ENCODE measurements at regions not wholly inside any gene's neighbourhood (a gene's known extent, or its start where the extent isn't known, plus 50 kb on each side); places are given as distances from the start of the nearest gene placed in this dataset.

DNA sequence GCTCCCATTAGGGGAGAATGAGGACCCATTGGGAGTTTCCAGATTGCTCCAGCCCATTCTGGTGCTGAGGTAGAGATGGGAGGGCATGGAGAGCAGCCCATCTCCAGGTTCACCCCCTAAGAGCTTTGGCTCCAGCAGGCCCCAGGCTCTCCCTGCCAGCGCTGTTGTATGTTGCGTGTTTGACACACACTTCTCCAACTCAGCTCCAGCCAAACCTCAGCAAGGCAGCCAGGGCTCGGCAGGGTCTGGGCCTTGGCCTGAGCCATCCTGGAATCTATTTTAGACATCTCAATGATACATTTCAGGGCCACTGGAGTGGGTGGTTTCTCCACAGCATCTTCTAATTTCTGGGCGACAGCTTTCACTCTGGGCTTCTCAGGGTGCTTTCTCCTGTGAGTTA lies 117.0 kb downstream of the NAV1 start:
- Mint-ChIP-seq H3K4me3 (no peak overlapping the region), H3K4me1 (ENCODE audit: low read depth) (no peaks in the 10 kb centered on the region), H3K27ac (no peak overlapping the region), H3K27me3 (ENCODE audit: low read depth) (peaks cover 7% of the 10 kb centered on the region), H3K9me3 (no peaks in the 10 kb centered on the region), H3K36me3 (ENCODE audit: low read depth) (no peaks in the 10 kb centered on the region)
- CTCF ChIA-PET, result no interaction called here
- no peak for DNase-seq
- intact Hi-C loops (cut with micrococcal nuclease), result no loop called here

DNA sequence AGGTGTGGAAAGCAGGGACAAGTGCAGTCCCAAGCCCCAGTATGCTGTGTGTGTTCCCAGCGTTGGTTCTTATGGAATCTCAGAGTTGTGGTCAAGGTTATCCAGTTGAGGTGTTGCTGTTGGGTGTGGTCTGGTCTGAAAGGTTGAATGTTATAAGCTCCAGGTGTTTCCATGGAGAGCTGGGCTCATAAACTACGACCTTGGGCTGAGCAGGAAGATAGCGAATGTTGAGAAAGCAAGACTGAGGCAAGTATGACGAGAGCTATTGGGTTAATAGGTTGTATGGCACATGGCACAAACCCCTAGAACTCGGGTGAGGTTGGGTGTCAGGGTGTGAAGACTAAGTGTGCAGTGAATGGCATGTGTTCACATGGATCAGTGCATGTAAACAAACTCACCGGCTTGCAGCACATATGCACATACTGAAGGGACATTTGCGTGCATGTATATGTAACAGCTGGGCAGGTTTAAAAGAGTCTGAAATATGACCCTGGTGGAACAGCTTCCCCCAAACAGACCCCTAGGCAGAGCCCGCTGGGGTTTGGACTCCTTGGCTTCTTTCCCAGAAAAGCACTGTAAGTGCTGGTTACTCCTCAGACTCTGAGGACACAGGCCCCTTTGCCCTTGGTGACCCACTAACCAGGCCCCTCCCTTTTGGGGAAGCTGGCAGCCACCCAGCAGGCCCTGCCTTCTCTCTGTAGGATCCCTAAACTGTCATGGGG lies 117.5 kb downstream of the NAV1 start:
- Mint-ChIP-seq H3K36me3 (ENCODE audit: low read depth) (no peaks in the 10 kb centered on the region), H3K27ac (no peak overlapping the region), H3K27me3 (ENCODE audit: low read depth) (peaks cover 5% of the 10 kb centered on the region), H3K4me3 (no peak overlapping the region), H3K9me3 (no peaks in the 10 kb centered on the region), H3K4me1 (ENCODE audit: low read depth) (no peaks in the 10 kb centered on the region)
- intact Hi-C loops (cut with micrococcal nuclease), result no loop called here
- DNase-seq, result no peak
- CTCF ChIA-PET, result no interaction called here

DNA sequence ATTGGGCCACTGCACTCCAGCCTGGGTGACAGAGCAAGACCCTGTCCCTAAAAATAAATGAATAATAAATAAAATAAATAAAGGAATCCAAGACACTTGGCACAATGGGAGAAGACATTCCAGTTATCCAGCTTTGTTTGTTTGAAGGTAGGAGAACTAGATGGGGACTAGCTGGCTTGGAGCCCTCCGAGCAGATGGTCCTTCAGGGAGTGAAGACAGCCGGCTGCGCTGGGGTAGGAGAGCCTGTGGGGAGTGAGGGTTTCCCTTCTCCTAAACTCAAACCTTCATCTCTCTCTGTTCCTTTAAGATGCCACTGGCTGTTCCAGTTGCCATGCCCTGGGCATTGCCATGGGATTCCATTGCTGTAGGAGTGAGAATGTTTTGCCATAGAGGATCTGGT lies 120.6 kb downstream of the NAV1 start:
- intact Hi-C loops (cut with micrococcal nuclease), result no loop called here
- CTCF ChIA-PET, result no interaction called here

DNA sequence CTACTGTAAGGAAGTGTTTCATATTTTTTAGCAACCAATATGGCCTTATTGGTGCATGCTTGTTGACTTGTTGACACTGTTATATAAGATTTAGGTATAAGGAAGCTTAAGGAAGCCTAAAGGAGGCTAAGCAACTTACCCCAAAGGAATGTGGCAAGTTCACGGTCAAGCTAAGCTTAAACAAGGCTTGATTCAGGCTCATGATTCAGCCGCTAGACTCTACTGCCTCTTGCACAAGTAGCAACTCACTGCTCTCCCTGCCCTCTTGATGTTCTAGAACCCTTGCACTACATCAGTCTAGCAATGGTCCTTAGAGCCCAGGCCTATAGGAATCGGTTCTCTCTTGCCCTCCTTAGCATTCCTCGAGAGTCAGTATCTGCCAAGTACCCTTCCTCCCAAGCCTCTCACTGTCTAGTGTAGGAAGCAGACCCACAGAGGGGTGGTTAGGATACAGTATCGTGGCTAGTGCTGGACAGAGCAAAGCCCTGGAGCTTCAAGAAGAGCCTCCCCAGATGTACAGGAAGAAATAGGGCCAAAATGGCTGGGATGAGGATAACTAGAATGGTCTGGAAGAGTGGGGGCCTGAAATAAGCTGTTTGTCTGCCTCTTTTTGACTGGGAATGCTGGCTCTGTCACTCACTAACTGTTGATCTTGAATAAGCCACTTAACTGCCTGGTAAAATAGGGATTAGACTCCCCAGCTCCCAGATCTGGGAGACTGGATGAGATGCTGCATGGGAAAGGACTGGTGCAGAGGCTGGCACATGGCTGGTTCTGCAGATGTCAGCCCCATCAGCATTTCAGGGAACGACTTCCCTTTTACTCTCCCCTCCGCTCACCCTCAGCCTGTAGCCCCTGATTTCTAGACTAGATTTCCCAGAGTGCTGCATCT lies 122.2 kb downstream of the NAV1 start:
- CTCF ChIA-PET, result no interaction called here
- intact Hi-C loops (cut with micrococcal nuclease), result no loop called here
- Mint-ChIP-seq H3K27me3 (ENCODE audit: low read depth) (no peaks in the 10 kb centered on the region), H3K9me3 (no peaks in the 10 kb centered on the region), H3K4me1 (ENCODE audit: low read depth) (no peaks in the 10 kb centered on the region), H3K27ac (no peak overlapping the region), H3K4me3 (no peak overlapping the region), H3K36me3 (ENCODE audit: low read depth) (no peaks in the 10 kb centered on the region)
- no peak for DNase-seq

More for the DNA sequence above, 120.6 kb downstream of the NAV1 start:
- Mint-ChIP-seq H3K9me3 (no peaks in the 10 kb centered on the region), H3K36me3 (ENCODE audit: low read depth) (no peaks in the 10 kb centered on the region), H3K27ac (no peak overlapping the region), H3K27me3 (ENCODE audit: low read depth) (no peaks in the 10 kb centered on the region), H3K4me3 (no peak overlapping the region), H3K4me1 (ENCODE audit: low read depth) (no peaks in the 10 kb centered on the region)
- DNase-seq, result no peak

DNA sequence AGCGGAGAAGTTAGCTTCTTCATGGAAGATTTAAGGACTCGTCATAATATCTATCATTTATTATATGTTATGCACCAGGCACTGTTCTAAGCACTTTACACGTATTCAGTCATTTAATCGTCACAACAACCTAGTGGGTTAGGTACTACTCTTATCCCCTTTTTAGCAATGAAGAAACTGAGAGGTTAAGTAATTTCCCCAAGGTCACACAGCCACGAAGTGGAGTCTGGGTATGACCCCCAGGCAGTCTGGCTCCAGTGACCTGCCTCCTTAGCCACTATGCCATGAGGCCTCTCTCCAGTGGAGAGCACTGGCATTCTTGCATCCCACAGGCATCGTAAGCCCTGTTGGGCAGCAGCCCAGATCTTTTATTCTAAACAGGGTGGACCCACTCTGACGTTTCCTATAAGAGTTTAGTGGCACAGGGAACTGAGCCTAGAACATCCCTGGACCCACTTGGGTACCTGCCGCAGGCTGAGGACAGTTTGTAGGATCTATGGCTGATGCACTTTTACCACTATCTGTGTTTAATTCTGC lies 123.0 kb downstream of the NAV1 start:
- Mint-ChIP-seq H3K4me3 (no peak overlapping the region), H3K4me1 (ENCODE audit: low read depth) (no peaks in the 10 kb centered on the region), H3K27ac (no peak overlapping the region), H3K27me3 (ENCODE audit: low read depth) (no peaks in the 10 kb centered on the region), H3K9me3 (no peaks in the 10 kb centered on the region), H3K36me3 (ENCODE audit: low read depth) (no peaks in the 10 kb centered on the region)
- no peak for DNase-seq
- intact Hi-C loops (cut with micrococcal nuclease), result no loop called here
- CTCF ChIA-PET, result no interaction called here

DNA sequence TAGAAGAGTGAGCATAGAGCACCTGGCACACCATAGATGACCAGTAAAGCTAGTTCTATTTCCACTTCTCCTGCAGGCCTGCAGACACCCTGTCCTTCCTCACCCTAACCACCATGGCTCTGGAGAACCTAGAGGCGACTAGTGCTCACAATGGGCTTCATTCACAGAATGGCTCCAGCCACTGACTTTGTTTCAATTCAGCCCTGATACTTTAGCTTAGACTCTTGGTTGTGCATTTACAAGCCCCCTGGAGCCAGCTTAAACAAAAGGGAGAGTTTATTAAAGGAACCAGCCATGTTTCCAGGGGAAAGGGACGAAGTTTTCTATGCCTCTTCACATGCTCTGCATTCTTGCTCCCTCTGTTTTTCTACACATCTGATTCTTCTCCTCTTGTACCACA lies 123.7 kb downstream of the NAV1 start:
- Mint-ChIP-seq H3K4me3 (no peak overlapping the region), H3K27me3 (ENCODE audit: low read depth) (no peaks in the 10 kb centered on the region), H3K9me3 (no peaks in the 10 kb centered on the region), H3K27ac (no peak overlapping the region), H3K36me3 (ENCODE audit: low read depth) (no peaks in the 10 kb centered on the region), H3K4me1 (ENCODE audit: low read depth) (no peaks in the 10 kb centered on the region)
- CTCF ChIA-PET, result no interaction called here
- no peak for DNase-seq
- intact Hi-C loops (cut with micrococcal nuclease), result no loop called here

DNA sequence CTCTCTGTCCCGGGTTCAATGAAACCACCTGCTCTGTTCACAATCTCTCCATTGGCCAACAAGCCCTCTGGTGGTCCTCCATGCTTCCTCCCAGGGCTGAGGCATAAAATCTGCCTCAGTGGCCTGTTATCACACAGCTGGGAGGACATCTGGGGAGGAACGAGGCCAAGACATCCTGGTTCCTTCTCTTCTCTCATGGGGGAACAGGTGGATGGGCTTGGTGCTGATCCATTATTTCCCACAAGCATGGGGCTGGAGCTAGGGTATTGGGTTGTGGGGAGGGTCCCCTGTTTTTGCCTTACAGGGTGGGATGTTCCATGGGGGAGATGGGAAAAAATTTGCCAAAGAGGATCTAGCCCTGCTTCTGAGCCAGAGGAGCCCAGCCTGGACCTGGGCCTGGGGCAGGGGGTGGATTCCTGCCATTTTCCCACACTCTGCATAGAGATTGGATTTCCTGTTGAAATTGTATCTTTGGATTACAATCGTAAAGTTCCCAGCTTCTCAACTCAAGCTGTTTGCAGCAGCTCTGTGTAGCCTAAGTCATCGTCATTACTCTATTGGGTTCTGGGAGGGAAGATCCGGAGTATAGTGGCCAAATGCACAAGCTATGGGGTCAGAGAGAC lies 124.7 kb downstream of the NAV1 start:
- Mint-ChIP-seq H3K27ac (no peak overlapping the region), H3K36me3 (ENCODE audit: low read depth) (no peaks in the 10 kb centered on the region), H3K4me1 (ENCODE audit: low read depth) (no peaks in the 10 kb centered on the region), H3K9me3 (no peaks in the 10 kb centered on the region), H3K27me3 (ENCODE audit: low read depth) (no peaks in the 10 kb centered on the region), H3K4me3 (no peak overlapping the region)
- DNase-seq, result no peak
- intact Hi-C loops (cut with micrococcal nuclease), result no loop called here
- CTCF ChIA-PET, result no interaction called here

DNA sequence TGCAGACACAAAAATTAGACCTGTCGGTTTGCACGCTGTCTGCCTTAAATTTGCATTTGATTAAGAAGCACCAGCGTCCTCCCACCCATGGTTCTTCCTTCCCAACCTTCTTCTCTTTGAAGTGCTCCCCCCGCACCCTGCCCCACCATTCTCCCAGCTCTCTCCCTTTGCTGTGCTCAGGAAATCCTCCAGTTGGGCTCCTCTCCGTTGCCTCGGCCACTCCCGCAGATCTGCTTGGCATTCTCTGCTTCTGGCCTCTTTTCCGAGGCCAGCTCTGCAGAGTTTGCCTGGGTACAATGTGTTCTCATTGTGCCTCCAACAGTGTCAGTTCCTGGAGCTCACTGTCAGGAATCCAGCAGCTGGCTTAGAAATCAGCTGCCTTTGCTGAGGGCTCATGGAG lies 126.1 kb downstream of the NAV1 start:
- Mint-ChIP-seq H3K36me3 (ENCODE audit: low read depth) (no peaks in the 10 kb centered on the region), H3K4me1 (ENCODE audit: low read depth) (no peaks in the 10 kb centered on the region), H3K27ac (no peak overlapping the region), H3K4me3 (no peak overlapping the region), H3K9me3 (no peaks in the 10 kb centered on the region), H3K27me3 (ENCODE audit: low read depth) (no peaks in the 10 kb centered on the region)
- CTCF ChIA-PET, result no interaction called here
- intact Hi-C loops (cut with micrococcal nuclease), result no loop called here
- no peak for DNase-seq

DNA sequence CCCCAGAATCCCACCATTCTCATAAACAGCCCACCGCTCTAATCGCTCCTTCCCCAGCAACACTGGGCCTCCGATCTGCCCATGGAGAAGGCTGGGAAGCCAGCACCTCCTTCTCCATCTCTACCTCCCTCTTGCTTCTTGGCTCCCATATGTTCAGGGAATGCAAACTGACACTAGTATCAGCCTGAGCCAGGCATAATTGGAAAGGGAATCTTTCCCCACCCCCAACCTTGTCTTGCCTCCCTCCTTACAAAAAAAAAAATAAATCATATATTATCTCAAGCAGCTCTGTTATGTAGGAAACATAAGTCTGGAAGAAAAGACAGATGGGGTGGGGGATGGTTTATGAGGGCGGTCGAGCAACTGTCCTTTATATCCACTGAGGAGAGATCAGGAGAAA lies 127.2 kb downstream of the NAV1 start:
- DNase-seq, result no peak
- Mint-ChIP-seq H3K4me1 (ENCODE audit: low read depth) (no peaks in the 10 kb centered on the region), H3K4me3 (no peak overlapping the region), H3K9me3 (no peaks in the 10 kb centered on the region), H3K27me3 (ENCODE audit: low read depth) (no peaks in the 10 kb centered on the region), H3K36me3 (ENCODE audit: low read depth) (no peaks in the 10 kb centered on the region), H3K27ac (no peak overlapping the region)
- intact Hi-C loops (cut with micrococcal nuclease), result no loop called here
- CTCF ChIA-PET, result no interaction called here

DNA sequence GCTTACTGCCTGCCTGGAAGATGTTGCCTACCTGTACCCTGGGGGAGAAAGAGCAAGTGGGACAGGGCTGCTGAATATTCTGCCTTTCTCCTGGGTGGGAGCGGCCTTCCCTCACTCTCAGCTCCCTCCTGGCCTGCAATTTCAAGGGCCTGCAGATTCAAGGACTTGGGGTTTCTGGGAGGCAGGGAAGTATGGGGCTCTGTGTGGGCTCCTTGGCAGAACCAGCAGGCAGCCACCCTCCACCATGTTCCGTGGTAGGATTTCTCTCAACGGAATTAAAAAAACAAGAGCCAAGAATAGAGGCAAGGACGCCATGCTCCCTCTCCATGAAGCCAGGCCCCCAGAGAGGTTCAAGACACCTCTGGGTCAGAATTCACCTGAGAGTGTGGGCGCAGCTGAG lies 127.7 kb downstream of the NAV1 start:
- intact Hi-C loops (cut with micrococcal nuclease), result no loop called here
- CTCF ChIA-PET, result no interaction called here
- no peak for DNase-seq

DNA sequence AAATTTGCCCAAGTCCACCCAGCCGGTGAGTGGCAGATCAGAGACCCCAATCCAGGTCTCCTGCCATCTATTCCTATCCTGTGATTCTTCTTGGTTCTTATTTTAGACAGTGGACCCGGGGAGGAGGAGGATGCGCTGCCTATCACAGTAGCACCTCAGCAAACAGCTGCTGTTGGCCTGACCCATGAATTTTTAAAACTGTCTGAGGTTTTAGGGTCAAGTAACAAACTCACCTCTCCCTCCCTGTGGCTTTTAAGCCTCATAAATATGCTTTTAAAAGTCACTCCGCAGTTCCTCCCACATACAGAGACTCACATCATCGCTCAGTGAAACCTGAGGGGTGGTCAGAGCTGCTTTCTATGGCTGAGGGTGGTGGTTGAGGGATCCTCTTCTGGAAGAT lies 128.6 kb downstream of the NAV1 start:
- CTCF ChIA-PET, result interaction anchor here (1.1 kb wide), 1 partner anchor 106 kb away, joined by 4 read pairs; no protein-coding TSS in a partner anchor
- Mint-ChIP-seq H3K4me1 (ENCODE audit: low read depth) (no peaks in the 10 kb centered on the region), H3K27ac (no peak overlapping the region), H3K27me3 (ENCODE audit: low read depth) (no peaks in the 10 kb centered on the region), H3K9me3 (no peaks in the 10 kb centered on the region), H3K36me3 (ENCODE audit: low read depth) (no peaks in the 10 kb centered on the region), H3K4me3 (no peak overlapping the region)
- DNase-seq, result no peak
- intact Hi-C loops (cut with micrococcal nuclease), result no loop called here

More for the DNA sequence above, 127.7 kb downstream of the NAV1 start:
- Mint-ChIP-seq H3K9me3 (no peaks in the 10 kb centered on the region), H3K36me3 (ENCODE audit: low read depth) (no peaks in the 10 kb centered on the region), H3K4me1 (ENCODE audit: low read depth) (no peaks in the 10 kb centered on the region), H3K4me3 (no peak overlapping the region), H3K27ac (no peak overlapping the region), H3K27me3 (ENCODE audit: low read depth) (no peaks in the 10 kb centered on the region)

DNA sequence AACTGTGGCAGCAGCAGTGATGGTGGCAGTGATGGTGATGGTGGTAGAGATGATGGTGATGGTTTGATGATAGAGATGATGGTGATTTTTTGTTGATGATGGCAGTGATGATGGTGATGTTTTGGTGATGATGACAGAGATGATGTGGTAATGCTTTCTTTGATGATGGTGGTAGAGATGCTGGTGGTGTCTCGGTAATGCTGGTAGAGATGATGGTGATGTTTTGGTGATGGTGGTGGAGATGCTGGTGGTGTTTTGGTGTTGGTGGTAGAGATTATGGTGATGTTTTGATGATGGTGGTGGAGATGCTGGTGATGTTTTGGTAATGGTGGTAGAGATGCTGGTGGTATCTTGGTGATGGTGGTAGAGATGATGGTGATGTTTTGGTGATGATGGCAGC lies 131.6 kb downstream of the NAV1 start:
- H3K36me3 Mint-ChIP-seq (ENCODE audit: low read depth), result no peaks in the 10 kb centered on the region
- peaks cover 2% of the 10 kb centered on the region for H3K4me1 Mint-ChIP-seq (ENCODE audit: low read depth)
- H3K4me3 Mint-ChIP-seq, result no peak overlapping the region
- CTCF ChIA-PET, result interaction anchor here (1.9 kb wide), 1 partner anchor 39 kb away, joined by 12 read pairs; no protein-coding TSS in a partner anchor
- no peaks in the 10 kb centered on the region for H3K9me3 Mint-ChIP-seq
- DNase-seq, result no peak
- intact Hi-C loops (cut with micrococcal nuclease), result no loop called here
- H3K27me3 Mint-ChIP-seq (ENCODE audit: low read depth), result peaks cover 2% of the 10 kb centered on the region
- H3K27ac Mint-ChIP-seq, result no peak overlapping the region
